ENCODE measurements at regions not wholly inside any gene's neighbourhood (a gene's known extent, or its start where the extent isn't known, plus 50 kb on each side); places are given as distances from the start of the nearest gene placed in this dataset.
"Not testable (repeated sequence)": the region's sequence is repeated elsewhere in the genome, so short reads cannot be mapped to it uniquely, and the experiment has no call there.

DNA sequence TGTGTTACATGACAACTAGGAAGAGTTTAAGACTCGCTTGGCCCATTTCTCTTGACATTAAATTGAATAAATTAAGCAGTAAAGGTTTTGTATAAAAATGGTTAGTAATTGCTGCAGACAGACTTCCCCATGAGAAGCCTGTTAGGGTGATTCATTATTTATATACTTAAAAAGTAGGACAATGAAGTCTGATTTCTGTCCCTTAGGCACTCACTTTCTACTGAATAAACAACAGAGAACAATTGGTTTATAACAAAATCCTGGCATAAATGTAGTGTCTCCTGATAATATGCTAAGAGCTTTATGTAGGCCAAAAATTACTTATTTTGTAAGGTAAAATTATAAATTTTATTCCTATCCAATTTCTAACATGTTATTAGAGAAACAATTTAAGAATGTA is 2138.5 kb upstream of the PCDH20 start:
- no peak for DNase-seq

DNA sequence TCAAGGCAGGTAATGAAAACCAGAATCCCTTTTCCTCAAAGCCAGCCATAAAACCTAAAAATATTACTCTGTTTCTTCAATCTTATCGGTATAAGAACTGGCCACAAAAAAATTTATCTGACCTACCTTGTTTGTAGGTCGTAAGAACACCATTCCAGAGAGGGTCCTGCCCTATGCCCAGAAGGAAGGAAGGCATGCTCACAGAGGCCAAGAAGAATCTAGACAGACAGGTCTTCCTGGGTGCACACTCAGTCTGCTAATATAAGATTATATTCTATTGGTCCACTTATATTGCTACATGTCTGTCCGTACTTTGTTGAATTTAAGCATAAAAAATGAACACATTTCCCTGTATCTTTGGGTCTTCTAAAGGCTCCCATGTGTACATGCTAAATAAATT is 2136.1 kb upstream of the PCDH20 start:
- DNase-seq = no peak

DNA sequence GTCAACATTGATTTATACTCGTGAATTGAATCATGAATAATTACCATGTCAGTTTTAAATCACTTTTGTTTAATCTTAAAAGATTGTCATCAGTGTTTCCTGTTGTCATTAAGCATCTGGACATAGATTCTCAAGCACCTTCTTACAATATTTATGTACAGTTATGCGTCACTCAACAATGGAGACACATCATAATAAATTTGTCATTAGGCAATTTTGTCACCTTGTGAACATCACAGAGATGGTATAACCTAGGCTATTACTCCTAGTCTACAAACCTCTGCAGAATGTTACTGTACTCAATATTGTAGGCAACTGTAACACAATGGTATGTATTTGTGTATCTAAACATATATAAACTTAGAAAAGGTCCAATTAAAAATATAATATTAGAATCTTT is 2130.9 kb upstream of the PCDH20 start:
- no peak for DNase-seq

DNA sequence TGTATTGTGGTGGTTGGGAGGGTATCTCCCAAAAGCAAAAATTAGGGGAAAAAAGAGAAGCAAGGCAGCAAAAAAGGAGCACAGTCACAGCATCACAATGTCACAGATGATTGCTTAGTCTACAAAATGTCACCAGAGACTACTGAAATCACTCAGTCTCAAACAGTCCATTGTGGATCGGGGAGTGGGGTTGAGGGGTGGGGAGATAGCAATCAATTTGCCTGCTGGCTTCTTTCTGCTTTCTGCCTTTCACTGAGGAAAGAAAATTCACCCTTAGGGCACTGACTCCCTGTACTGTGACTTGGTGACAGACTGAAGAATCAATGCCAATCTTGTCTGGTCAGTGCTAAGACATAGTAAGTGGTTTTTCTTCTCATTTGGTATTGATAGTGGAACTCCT is 2127.1 kb upstream of the PCDH20 start:
- no peak for DNase-seq

DNA sequence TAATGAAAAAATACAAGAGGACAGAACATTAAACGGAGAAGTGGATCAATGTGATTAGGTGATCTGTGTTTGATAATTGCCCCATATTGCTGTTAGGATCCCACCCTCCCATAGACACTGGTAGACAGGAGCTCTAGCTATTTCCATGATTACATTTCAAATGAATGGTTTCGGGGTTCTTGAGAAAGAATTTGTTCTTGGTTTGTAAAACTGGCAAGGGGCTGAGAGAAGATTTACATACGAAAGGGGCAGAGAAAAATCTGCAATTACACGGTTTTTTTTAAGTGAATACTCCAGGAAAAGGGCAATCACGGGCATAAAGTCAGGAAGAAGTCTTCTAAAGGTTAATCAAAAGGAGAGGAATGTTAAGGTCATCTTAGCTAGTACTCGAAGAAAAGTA is 2125.7 kb upstream of the PCDH20 start:
- DNase-seq = no peak

DNA sequence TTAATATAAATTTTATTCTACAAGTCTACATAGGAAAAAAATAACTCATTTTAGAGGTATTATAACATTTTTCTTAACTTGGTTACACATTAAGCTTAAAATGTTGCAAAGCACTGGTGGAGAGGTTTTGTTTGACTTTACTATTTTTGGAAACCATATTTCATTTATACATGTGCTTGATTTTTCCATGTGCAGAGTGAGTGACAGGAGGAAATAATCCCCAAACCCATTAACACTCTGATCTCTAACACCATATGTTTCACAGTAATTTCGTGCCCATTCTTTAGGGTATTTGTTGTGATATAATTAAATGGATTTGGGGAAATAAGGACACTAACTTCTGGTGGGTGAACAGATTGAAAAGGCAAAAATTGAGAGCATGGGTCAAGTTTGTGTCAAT is 2124.4 kb upstream of the PCDH20 start:
- DNase-seq = no peak

DNA sequence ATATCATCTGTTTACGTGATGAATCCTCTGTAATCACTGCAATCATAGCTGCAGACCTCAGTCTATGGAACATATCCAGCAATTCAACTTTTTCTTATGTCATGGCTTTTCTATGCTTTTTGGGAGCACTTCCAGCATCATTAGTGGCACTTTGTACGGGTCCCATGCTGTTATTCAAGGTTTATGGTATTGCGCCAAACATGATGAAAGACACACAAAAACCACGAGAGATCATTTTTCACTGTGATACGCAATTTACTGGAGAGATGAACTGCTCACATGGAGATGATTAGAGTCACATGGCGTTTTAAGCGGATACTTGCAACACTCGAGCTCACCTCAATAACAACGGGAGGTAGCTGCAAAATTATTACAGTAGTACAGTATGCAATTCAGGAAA is 2101.7 kb upstream of the PCDH20 start:
- no peak for DNase-seq

DNA sequence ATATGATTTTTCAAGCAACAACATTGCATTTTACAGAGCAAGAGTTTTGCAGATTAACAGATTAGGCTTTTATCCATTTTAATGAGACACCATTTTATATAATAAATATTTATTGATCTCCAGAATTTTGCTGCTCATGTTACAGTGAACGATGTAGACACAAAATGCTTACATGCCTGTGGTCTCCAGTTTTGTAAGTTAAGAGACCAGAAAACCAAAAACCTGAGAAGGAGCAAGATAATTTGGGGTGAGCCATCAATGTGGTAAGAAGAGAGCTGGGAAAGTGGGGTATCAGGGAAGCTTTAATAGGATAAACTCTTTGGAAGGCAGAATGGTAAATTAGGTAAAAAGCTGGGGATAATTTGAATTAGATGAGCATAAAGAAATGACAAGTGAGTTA is 2100.5 kb upstream of the PCDH20 start:
- DNase-seq = no peak

DNA sequence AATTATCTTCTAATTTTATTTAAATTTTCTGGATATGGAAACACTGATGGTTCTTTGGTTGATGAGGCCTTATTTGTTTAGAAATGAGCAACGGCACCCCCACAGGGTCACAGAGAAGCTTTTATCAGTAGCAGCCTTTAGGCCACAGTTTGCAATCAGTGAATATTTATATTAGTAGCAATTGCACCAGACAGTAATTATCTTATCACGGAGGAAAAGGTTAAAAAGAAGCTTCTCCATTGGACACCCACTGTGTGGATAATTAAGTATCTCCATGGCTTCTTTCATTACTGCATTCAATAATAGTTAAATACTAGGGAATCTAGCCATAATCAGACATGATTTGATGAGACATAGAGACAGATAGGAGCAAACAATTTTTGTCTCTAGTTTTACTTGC is 2099.2 kb upstream of the PCDH20 start:
- no peak for DNase-seq

DNA sequence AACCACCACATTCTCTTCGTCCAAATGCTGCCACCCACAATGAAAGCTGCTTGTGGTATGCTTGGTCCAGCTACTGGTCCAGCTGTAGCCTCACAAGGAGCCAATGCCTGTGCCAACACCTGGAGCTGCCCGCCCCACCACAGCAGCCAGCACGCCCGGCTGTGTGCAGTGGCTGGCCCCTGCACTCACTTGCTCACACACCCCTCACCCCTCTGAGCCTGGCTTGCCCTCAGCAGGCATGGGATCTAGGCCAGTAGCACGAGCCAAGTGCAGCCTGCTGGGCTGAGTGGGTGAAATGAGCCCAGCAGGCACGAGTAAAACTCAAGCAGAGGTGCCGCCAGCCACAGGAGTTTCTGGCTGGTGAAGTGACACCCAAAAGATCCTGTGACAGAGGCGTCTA is 2096.4 kb upstream of the PCDH20 start:
- no peak for DNase-seq

DNA sequence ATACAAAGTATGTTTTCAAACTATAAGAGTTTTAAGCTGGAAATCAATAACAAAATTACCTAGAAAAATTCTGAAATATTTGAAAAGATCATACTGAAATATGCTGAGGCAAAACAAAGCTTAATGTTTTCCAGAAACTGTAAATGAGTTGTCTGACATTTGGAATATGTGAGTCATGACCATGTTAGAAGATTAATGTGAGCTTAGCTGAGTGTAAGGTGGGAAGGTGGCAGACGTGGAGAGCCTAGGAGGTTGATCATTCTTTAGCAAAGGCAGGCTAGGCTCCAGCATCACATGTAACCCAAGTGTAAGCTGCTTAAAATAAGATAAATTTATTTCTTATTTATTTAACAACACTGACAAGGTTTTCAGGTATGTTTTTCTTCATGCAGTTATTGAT is 2086.1 kb upstream of the PCDH20 start:
- no peak for DNase-seq

DNA sequence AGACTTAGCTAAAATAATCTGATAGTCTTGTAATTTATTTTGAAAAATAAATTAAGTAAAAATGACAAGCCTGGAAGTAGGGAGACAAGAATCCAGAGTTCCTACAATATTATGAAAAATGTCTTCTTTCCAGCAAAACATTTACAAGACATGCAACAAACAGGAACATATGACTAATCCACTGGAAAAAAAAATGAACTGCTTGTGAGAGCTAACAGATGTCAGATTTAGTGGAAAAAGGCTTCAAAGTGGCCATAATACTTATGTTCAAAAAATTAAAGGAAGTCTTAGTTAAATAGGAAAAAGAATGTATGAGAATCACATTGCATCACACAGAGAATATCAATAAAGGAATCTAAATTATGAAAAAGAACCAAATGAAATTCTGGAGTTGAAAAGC is 2082.0 kb upstream of the PCDH20 start:
- DNase-seq = no peak

DNA sequence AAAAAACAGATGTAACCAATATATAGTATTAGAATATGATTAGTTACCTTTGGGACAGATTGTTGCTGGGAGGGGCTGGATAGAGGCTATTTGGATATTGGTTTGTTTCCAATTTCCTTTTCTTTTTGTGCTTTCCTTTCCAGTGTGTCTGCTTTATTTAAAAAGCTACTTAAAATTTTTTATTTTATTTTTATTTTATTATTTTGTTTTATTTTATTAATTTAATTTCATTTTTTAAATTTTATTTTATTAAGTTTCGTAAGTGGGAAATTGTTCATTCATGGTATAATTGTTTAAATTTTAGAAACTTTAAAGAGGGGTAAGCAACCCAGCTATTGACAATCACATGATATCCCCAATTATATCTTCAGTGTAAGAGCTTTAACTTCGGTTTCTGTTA is 2077.0 kb upstream of the PCDH20 start:
- DNase-seq = no peak

DNA sequence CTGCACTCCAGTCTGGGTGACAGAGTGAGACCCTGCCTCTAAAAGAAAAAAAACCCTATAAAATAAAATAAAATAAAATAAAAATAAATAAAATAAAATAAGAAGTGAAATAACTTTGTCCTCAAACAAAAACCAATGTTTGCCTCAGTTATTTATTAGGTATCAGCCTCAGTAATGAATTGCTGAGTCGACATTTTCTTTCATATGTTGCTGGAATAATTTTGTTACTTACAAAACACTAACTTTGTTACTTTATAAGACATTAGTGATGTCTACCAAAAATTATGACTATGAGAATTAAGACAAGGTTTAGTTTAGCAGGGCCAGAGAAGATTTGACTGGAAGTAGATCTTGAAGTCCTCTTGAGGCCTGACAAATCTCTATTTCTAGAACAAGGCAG is 2074.5 kb upstream of the PCDH20 start:
- no peak for DNase-seq

DNA sequence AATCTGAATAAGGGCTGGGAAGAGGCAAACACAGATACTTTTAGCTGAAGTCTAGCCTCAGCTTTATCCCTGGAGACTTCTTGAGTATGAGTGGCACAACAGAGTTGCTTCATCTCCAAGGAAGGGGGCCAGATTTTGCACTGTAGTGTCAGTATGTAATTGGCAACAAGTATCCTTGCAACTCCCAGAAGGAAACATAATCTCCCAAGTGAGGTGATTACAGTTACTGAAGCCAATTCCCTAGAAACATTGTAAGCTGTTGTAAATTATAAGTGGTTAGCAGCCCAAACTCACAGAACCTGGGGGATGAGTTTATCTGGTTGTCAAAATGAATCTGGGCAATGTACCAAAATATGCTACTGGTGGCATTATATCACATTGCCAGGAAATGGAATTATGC is 2065.7 kb upstream of the PCDH20 start:
- no peak for DNase-seq

DNA sequence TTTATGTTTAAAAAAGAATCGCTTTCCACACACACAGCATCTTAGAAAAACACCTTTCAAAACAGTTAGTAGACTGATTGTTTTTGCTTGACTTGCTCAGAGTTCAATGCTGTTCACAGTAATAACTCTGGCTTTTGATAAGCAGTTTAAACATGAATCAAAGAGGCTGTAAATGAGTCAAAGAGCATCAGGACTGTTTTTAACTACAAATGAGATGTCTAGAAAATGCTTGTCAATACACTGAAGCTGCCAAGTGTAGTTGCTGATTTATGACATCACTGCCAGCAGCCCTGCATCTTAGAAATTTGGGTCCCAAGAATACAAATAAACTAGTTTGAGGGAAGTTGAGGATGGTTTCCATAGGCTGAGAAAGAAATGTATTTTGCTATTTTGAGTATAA is 2057.1 kb upstream of the PCDH20 start:
- no peak for DNase-seq

DNA sequence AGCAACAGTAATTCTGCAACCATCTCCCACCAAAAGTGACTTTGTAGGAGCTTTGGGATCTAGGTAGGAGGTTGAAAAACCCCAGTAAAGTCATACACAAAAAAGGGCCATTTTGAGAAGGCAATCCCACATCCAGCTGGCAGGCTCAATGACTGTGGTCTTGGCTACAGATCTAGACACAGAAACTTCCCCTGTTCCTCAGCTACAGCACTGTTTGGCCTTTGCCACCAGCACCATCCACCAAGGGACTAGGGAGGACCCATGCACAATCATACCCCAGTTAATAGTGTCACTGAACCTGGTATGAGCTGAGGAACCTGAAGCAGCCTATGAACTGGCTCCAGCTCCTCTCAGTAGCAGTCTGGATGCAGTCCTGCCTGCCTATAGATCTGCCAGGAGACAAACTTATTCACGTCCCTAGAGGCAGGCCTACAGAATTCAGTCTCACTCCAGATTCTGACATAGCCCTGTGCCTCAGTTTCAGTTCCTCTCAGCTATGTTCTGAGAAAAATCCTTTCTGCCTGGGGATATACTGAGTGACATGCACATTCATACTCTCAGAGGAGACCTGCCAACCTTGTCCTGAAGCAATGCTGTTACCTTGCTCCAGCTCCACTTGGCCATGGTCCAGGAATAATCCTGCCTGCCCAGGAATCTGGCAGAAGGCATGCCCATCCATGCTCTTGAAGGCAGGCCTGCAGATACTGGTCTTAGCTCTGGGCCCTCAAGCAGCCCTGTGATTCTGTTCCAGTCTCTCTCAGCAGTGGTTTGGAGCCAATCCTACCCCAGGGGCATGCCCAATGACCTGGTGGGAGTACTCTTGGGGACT is 2048.3 kb upstream of the PCDH20 start:
- DNase-seq = no peak

DNA sequence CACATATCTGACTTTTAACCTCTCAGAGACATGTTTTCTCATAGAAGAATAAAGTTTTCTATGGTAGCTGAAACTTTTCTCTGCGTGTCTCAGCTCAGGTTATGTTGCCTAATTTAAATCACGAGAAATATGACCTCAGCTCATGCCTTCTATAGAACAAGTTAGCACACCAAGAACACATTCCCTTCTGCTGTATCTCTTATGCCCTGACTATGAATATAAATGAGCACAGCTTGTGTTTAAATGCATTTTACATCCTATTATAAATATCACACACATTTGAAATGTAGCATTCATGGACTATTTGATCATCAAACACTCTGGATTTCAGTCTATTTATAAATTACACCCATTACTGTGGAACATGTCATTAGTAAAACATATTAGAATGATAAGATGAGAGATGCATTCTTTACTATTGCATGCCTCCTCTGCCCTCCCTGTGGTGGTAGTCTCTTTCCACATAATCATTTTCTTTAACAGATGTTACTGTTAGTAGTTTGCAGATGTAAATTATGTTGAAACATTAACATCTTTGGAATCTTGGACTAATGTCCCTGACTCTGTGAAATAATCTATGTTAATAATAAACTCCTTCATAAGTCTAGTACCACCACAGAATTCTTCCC is 2044.9 kb upstream of the PCDH20 start:
- no peak for DNase-seq

DNA sequence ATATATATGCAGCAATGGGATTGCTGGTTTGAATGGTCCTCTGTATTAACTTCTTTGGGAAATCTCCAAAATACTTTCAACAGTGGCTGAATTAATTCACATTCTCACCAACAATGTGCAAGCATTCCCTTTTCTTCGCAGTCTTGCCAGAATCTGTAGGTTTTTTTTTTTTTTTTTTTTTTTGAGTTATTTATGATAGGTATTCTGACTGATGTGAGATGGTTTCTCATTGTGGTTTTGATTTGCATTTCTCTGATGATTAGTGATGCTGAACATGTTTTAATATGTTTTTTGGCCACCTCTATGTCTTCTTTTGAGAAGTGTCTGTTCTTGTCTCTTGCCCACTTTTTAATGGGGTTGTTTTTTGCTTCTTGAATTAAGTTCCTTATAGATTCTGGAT is 2041.5 kb upstream of the PCDH20 start:
- no peak for DNase-seq

DNA sequence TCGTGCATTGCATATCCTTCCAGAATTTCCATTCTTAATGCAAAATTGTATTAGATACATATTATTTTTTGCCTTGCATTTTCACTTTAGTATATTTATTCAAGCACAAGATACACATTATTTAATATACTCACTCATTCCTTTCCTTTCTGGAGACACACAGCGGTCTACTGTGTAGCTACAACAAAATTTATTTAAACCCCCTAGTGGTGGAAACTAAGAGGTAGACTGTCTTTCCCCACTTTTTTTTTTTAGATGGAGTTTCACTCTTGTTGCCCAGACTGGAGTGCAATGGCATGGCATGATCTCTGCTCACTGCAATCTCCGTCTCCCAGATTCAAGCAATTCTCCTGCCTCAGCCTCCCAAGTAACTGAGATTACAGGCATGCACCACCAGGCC is 2040.3 kb upstream of the PCDH20 start:
- DNase-seq = no peak

DNA sequence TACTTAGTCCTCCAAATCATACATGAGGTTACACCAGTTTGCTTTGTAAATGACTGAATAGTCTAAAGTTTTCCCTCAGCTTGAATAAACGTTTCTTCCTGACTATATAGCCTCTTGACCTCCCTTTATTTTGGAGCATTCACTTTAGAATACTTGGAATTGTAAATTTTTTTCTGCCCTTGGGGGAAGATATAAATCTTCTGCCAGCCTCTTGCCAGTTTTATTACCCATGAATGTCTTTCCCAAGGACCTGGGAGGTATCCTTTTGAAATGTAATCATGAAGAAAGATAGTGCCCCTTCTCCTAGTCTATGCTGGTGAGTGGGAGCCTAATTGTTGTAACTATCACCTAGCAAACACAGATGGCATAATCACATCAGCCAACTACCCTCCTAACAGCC is 2033.9 kb upstream of the PCDH20 start:
- no peak for DNase-seq

DNA sequence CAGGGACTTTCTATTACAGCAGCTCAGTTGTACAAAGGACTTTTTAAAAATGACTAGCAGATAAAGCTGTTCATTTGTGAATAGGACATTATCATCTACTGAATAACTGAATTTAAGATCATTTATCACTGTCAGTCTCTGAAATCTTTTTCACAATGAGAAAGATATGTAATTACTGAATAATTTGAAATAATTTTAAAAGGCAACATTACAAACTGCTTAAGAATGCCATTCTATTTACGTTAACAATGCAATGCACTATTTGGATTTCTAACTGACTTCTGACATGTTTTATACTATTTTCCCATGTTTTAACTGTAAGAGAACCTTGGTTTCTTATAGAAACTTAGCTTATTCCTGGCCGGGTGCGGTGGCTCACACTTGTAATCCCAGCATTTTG is 2033.0 kb upstream of the PCDH20 start:
- no peak for DNase-seq

DNA sequence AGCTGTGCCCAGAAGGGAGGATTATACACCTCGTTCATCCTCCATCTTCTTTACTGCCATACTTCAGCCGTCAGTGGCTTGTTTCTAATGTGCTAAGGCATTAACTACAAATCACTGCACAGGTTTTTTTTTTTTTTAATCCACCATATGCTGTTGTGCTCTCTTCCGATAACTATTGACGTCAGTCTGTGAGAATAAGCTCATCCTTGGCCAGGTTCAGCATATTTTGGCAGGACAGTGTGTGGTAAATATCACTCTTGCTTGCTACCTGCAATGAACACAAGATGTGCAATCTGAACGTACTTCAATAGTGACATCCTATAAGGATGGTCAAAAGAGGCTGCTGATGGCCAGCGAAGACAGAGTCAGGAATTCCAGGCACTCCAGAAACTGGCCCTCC is 2030.7 kb upstream of the PCDH20 start:
- DNase-seq = no peak

DNA sequence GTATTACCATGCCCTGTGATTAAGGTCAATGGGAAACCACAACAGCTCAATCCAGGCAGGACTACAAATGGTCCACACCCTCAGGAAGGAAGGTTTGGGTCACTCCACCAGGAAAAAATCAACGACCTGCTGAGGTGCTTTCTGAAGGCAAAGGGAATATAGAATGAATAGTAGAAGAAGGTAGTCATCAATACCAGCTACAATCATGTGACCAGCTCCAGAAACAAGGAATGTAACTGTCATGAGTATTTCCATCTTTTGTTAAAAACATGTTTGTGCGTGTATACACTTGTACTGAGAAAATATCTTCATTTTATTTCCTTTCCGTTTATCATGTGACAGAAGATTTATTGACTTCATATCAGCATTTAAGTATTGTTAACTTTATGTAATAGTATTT is 2028.6 kb upstream of the PCDH20 start:
- not testable (repeated sequence) for DNase-seq

DNA sequence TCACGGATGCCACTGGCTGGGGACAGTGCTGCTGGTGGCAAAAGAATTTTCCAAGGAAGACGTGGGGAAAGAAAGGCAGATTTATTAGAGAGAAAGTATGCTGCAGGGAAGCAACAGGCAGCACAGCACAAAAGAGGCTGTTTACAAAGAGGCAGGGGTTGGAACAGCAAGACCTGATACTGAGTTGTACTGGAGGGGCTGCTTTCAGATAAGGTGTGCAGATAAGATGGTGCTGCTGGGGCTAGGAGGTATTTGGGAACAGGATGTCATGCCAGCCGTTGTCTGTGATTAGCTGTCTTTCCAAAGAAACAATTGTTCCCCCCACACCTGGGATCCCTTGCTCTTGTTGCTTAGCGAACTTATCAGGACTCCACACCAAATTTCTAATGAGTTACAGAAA is 2023.3 kb upstream of the PCDH20 start:
- no peak for DNase-seq
